Hematopoietic multipotent progenitor cell treated with erythropoietin and hydrocortisone succinate and interleukin-3 and kit ligand, for 15 days (in vitro differentiated cells): ENCODE measurements at regions not wholly inside any gene's neighbourhood (a gene's known extent, or its start where the extent isn't known, plus 50 kb on each side); places are given as distances from the start of the nearest gene placed in this dataset.

Source experiments
- DNase-seq: peaks from one replicate; pipeline ENCODE4 v3.0.0-alpha.2; 2015; ENCODE audit warnings: low spot score

GRCh38 chr5:110112348-110112747, 422.6 kb downstream of the MAN2A1 start:
- DNase-seq: no peak

GRCh38 chr5:110115503-110115902, 425.8 kb downstream of the MAN2A1 start:
- DNase-seq: no peak

GRCh38 chr5:110116539-110116938, 426.8 kb downstream of the MAN2A1 start:
- no peak for DNase-seq

- no peak for DNase-seq
These were observed 445.5 kb downstream of the MAN2A1 start for GRCh38 chr5:110134963-110135935.

- no peak for DNase-seq
These were observed 460.5 kb downstream of the MAN2A1 start for GRCh38 chr5:110150199-110150598.

GRCh38 chr5:110159202-110159601, 469.5 kb downstream of the MAN2A1 start:
- no peak for DNase-seq

GRCh38 chr5:110161162-110161561, 471.4 kb downstream of the MAN2A1 start:
- DNase-seq: no peak

- DNase-seq: no peak
These were observed 475.6 kb downstream of the MAN2A1 start for GRCh38 chr5:110165366-110165765.

- DNase-seq: no peak
These were observed 477.7 kb downstream of the MAN2A1 start for GRCh38 chr5:110167384-110167783.

GRCh38 chr5:110169461-110169860, 479.7 kb downstream of the MAN2A1 start:
- no peak for DNase-seq

GRCh38 chr5:110177729-110178128, 488.0 kb downstream of the MAN2A1 start:
- no peak for DNase-seq

GRCh38 chr5:110179321-110179720, 489.6 kb downstream of the MAN2A1 start:
- DNase-seq: no peak

- no peak for DNase-seq
These were observed 504.5 kb downstream of the MAN2A1 start for GRCh38 chr5:110194191-110194590.

GRCh38 chr5:110195288-110195687, 505.6 kb downstream of the MAN2A1 start:
- DNase-seq: no peak

- DNase-seq: no peak
These were observed 512.1 kb downstream of the MAN2A1 start for GRCh38 chr5:110201791-110202190.

- DNase-seq: no peak
These were observed 513.9 kb downstream of the MAN2A1 start for GRCh38 chr5:110203661-110204060.

GRCh38 chr5:110209401-110209800, 517.1 kb downstream of the TMEM232 start:
- no peak for DNase-seq

GRCh38 chr5:110218981-110219380, 507.5 kb downstream of the TMEM232 start:
- DNase-seq: no peak

GRCh38 chr5:110219769-110220168, 506.7 kb downstream of the TMEM232 start:
- no peak for DNase-seq

- no peak for DNase-seq
These were observed 505.4 kb downstream of the TMEM232 start for GRCh38 chr5:110221036-110221435.

GRCh38 chr5:110224050-110224449, 502.4 kb downstream of the TMEM232 start:
- no peak for DNase-seq

GRCh38 chr5:110225949-110226348, 500.5 kb downstream of the TMEM232 start:
- no peak for DNase-seq

GRCh38 chr5:110239786-110240185, 486.7 kb downstream of the TMEM232 start:
- DNase-seq: no peak

GRCh38 chr5:110242950-110243349, 483.5 kb downstream of the TMEM232 start:
- no peak for DNase-seq
